Mesendoderm (in vitro differentiated cells): ENCODE measurements at regions not wholly inside any gene's neighbourhood (a gene's known extent, or its start where the extent isn't known, plus 50 kb on each side); places are given as distances from the start of the nearest gene placed in this dataset.
"Not testable (repeated sequence)": the region's sequence is repeated elsewhere in the genome, so short reads cannot be mapped to it uniquely, and the experiment has no call there.

Source experiments
- DNase-seq: peaks from one replicate; pipeline ENCODE4 v3.0.0; 2013
- H2AK5ac ChIP-seq: 2 replicates; pipeline ENCODE4 v1.6.1; 2013; ENCODE audit warnings: low read length, inconsistent platforms
- H2BK120ac ChIP-seq: 2 replicates; pipeline ENCODE4 v1.6.1; 2013; ENCODE audit warnings: low read depth, mild to moderate bottlenecking, low read length, moderate library complexity, mixed read lengths
- H2BK15ac ChIP-seq: replicated peaks from 2 replicates; pipeline ENCODE4 v1.6.1; 2013; ENCODE audit warnings: low read depth, mild to moderate bottlenecking, moderate library complexity
- H2BK5ac ChIP-seq: 2 replicates; pipeline ENCODE4 v1.6.1; 2013; ENCODE audit warnings: low read length, inconsistent platforms
- H3K18ac ChIP-seq: 2 replicates; pipeline ENCODE4 v1.6.1; 2013; ENCODE audit warnings: mild to moderate bottlenecking, low read length, mixed read lengths
- H3K23ac ChIP-seq: one replicate; pipeline ENCODE4 v1.6.1; 2013; ENCODE audit warnings: low read length
- H3K27ac ChIP-seq: 2 replicates; pipeline ENCODE4 v1.5.1; 2013; ENCODE audit warnings: low read depth, mild to moderate bottlenecking, inconsistent platforms, low read length, moderate library complexity
- H3K27me3 ChIP-seq: 2 replicates; pipeline ENCODE4 v1.6.1; 2013; ENCODE audit warnings: low read length, control low read depth, mild to moderate bottlenecking, inconsistent platforms; ENCODE audit not compliant: insufficient read depth, poor library complexity
- H3K36me3 ChIP-seq: 2 replicates; pipeline ENCODE4 v1.6.1; 2013; ENCODE audit warnings: low read length, inconsistent platforms; ENCODE audit not compliant: control insufficient read depth, insufficient read depth
- H3K4ac ChIP-seq: one replicate; pipeline ENCODE4 v1.6.1; 2013; ENCODE audit warnings: low read depth, mild to moderate bottlenecking, low read length, moderate library complexity
- H3K4me1 ChIP-seq: 2 replicates; pipeline ENCODE4 v1.6.1; 2013; ENCODE audit warnings: low read depth, low read length, inconsistent platforms; ENCODE audit not compliant: control insufficient read depth
- H3K4me2 ChIP-seq: 2 replicates; pipeline ENCODE4 v1.6.1; 2013; ENCODE audit warnings: low read length
- H3K4me3 ChIP-seq: 2 replicates; pipeline ENCODE4 v1.5.1; 2013; ENCODE audit warnings: mild to moderate bottlenecking, low read length
- H3K56ac ChIP-seq: one replicate; pipeline ENCODE4 v1.6.1; 2013; ENCODE audit warnings: low read length
- H3K79me1 ChIP-seq: 2 replicates; pipeline ENCODE4 v1.6.1; 2013; ENCODE audit warnings: low read length, inconsistent platforms
- H3K79me2 ChIP-seq: 2 replicates; pipeline ENCODE4 v1.6.1; 2013; ENCODE audit warnings: mild to moderate bottlenecking, low read length; ENCODE audit not compliant: control insufficient read depth, insufficient read depth
- H3K9ac ChIP-seq: 2 replicates; pipeline ENCODE4 v1.6.1; 2013; ENCODE audit warnings: low read length, inconsistent platforms
- H4K5ac ChIP-seq: one replicate; pipeline ENCODE4 v1.6.1; 2013; ENCODE audit warnings: low read length
- H4K8ac ChIP-seq: one replicate; pipeline ENCODE4 v1.6.1; 2013; ENCODE audit warnings: low read depth, mild to moderate bottlenecking, control low read depth, low read length, moderate library complexity
- WGBS: extraction: QIAGEN DNeasy Blood & Tissue Kit; methylation state at CpG from one replicate; pipeline ENCODE4 v1.1.7; 2013; ENCODE audit warnings: low lambda C conversion rate, missing lambda C conversion rate; ENCODE audit not compliant: insufficient coverage; ENCODE audit errors: extremely low coverage; 5-methylcytosine and 5-hydroxymethylcytosine counted together

DNA sequence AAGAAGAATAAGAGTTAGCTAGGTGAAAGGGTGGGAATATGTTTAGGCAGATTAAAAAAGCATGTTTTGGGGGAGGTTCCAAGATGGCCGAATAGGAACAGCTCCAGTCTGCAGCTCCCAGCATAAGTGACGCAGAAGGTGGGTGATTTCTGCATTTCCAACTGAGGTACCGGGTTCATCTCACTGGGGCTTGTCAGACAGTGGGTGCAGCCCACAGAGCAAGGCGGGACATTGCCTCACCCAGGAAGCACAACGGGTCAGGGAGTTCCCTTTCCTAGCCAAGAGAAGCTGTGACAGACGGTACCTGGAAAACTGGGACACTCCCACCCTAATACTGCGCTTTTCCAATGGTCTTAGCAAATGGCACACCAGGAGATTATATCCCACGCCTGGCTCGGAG lies 60.5 kb upstream of the FMOD start:
- H3K4me1 ChIP-seq, H3K27me3 ChIP-seq, H3K18ac ChIP-seq, H3K79me1 ChIP-seq, H2BK15ac ChIP-seq, H2AK5ac ChIP-seq, DNase-seq, H3K4ac ChIP-seq, H3K23ac ChIP-seq, H4K5ac ChIP-seq, H3K4me2 ChIP-seq, H3K9ac ChIP-seq, H4K8ac ChIP-seq, H3K36me3 ChIP-seq, H3K27ac ChIP-seq, H3K4me3 ChIP-seq, H2BK120ac ChIP-seq, H3K56ac ChIP-seq, H3K79me2 ChIP-seq, H2BK5ac ChIP-seq: not testable (repeated sequence)
- WGBS, result no CpG with 5 or more reads among the region's 9 CpGs

DNA sequence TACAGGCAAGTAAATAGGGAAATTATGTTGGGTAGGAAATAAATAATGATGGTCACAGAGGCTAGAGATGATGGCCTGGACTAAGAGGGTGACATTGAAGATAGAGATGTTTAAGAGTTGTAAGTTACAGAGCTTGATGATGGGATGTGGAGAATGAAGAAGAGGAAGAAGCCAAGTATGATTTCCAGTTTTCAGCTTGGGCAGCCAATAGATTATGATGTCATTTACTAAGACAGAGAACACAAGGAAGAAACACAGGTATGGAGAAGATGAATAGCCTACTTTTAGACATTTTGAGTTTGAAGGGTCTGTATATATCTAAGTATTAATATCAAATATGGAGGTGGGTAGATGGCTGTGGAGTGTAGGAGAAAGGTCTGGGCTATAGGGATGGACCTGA lies 56.0 kb upstream of the PRELP start:
- Histone ChIP-seq H3K4ac (no peak overlapping the region), H3K4me3 (no peak overlapping the region), H3K4me2 (no peak overlapping the region), H3K36me3 (no peaks in the 10 kb centered on the region), H3K56ac (no peak overlapping the region), H2AK5ac (no peak overlapping the region), H3K79me1 (no peaks in the 10 kb centered on the region), H2BK120ac (no peak overlapping the region), H3K27ac (no peak overlapping the region), H4K8ac (no peak overlapping the region), H2BK5ac (no peak overlapping the region), H3K4me1 (no peaks in the 10 kb centered on the region), H2BK15ac (no peak overlapping the region), H3K79me2 (no peaks in the 10 kb centered on the region), H3K23ac (peak overlapping the region; percentile 45), H3K9ac (no peak overlapping the region), H3K27me3 (no peaks in the 10 kb centered on the region), H4K5ac (no peak overlapping the region), H3K18ac (no peak overlapping the region)
- DNase-seq, result no peak

DNA sequence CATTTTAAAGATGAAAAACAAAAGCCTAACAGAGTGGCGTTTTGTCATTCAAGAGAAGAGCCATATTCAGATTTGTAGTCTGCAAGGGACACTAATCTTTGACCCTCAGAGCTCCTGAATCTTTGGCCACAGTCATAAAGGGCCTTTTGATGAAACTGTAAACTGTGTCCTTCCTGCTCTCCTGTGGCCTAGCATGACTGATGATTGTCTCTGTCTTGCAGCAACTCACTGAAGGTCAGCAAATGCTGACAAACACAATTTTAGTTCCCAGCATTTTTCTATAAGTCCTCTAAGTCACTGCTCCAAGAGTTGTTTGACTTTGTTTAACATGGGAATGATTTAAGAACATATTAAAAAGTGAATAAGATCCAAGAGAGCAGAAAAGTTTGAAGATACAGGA lies 55.3 kb upstream of the PRELP start:
- no CpG with 5 or more reads among the region's 1 CpG for WGBS
- no peak overlapping the region for H2AK5ac ChIP-seq

DNA sequence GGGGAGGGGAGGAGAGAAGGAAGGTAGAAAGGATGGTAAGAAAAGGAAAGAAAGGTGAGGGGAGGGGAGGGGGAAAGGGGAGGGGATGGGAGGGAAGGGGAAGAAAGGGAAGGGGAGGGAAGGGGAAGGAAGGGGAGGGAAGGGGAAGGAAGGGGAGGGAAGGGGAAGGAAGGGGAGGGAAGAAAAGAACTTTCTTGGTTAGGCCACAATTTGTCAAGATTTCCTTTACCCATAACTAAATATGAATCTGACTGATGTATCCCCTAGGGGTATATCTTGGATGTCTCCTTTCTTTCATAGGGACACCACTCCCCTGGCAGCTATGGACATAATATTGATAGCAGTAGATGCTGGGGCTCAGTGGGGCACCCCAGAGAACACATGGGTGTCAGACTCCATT lies 54.4 kb upstream of the PRELP start:
- H3K79me2 ChIP-seq, result no peaks in the 10 kb centered on the region
- no peak overlapping the region for H2BK15ac ChIP-seq

More for the DNA sequence above, 55.3 kb upstream of the PRELP start:
- H2BK5ac ChIP-seq, result no peak overlapping the region
- H3K4ac ChIP-seq, result no peak overlapping the region
- H3K23ac ChIP-seq, result no peak overlapping the region
- no peak overlapping the region for H3K18ac ChIP-seq
- no peak overlapping the region for H3K4me2 ChIP-seq
- H3K79me1 ChIP-seq, result no peaks in the 10 kb centered on the region
- no peak overlapping the region for H2BK15ac ChIP-seq
- no peak overlapping the region for H2BK120ac ChIP-seq
- no peak overlapping the region for H4K5ac ChIP-seq
- H3K36me3 ChIP-seq, result no peaks in the 10 kb centered on the region
- no peak for DNase-seq
- H3K27ac ChIP-seq, result no peak overlapping the region
- no peak overlapping the region for H4K8ac ChIP-seq
- H3K9ac ChIP-seq, result no peak overlapping the region
- no peak overlapping the region for H3K4me3 ChIP-seq
- no peaks in the 10 kb centered on the region for H3K27me3 ChIP-seq
- H3K4me1 ChIP-seq, result no peaks in the 10 kb centered on the region
- no peak overlapping the region for H3K56ac ChIP-seq
- no peaks in the 10 kb centered on the region for H3K79me2 ChIP-seq

DNA sequence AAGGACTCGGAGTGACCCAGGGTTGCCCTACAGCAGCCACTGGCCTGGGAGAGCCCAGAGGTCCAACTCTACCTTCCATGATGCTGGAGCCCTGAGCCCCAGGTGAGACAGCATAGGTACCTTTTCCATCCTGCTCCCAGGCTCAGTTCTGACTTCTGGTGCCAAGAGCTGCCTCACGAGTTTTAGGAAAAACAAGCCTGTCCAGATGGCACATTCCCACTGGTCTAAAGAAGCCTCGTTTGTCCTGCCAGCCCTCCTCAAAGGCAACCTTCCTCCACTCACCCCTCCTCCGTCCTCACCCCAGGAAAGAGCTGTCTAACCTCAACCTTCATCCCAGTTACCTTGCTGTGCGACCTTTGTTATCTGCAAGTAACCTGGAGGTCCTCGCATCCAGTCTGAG lies 53.5 kb upstream of the PRELP start:
- Histone ChIP-seq H3K9ac (no peak overlapping the region), H3K79me1 (no peaks in the 10 kb centered on the region), H2BK120ac (no peak overlapping the region), H2BK15ac (no peak overlapping the region), H3K56ac (no peak overlapping the region), H3K27ac (no peak overlapping the region), H3K79me2 (no peaks in the 10 kb centered on the region), H3K4me3 (no peak overlapping the region), H3K18ac (no peak overlapping the region), H3K36me3 (no peaks in the 10 kb centered on the region), H2AK5ac (no peak overlapping the region), H4K8ac (no peak overlapping the region), H3K4me2 (no peak overlapping the region), H3K27me3 (no peaks in the 10 kb centered on the region), H3K4me1 (no peaks in the 10 kb centered on the region), H3K23ac (no peak overlapping the region), H3K4ac (no peak overlapping the region), H4K5ac (no peak overlapping the region), H2BK5ac (no peak overlapping the region)
- WGBS, result no CpG with 5 or more reads among the region's 6 CpGs
- DNase-seq, result no peak

More for the DNA sequence above, 54.4 kb upstream of the PRELP start:
- Histone ChIP-seq H3K79me1 (no peaks in the 10 kb centered on the region), H3K9ac (no peak overlapping the region), H2BK5ac (no peak overlapping the region), H3K23ac (no peak overlapping the region), H3K56ac (no peak overlapping the region), H3K4me3 (no peak overlapping the region), H3K4me2 (no peak overlapping the region), H3K18ac (no peak overlapping the region), H2BK120ac (no peak overlapping the region), H3K27ac (no peak overlapping the region), H3K4ac (no peak overlapping the region), H3K36me3 (no peaks in the 10 kb centered on the region), H4K8ac (no peak overlapping the region), H4K5ac (no peak overlapping the region), H3K27me3 (no peaks in the 10 kb centered on the region), H2AK5ac (no peak overlapping the region), H3K4me1 (no peaks in the 10 kb centered on the region)
- DNase-seq, result no peak

DNA sequence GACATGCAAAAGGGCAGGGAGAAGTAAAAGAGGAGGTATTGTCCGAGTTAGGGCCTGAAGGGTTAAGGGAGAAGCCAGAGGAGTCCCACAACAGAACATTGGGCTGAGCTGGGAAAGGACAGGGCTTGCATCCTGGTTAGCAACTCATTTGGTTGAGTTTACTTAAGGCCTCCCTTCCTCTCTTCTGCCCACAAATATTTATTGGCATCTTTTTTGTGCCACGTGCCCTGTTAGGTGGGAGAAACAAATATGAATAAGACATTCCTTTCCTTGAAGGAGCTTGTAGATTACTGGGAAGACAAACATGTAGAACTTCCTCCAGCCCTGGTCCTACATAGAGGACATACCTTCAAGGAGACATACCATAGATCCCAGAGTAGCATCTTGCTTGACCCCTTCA lies 53.0 kb upstream of the PRELP start:
- WGBS, result no CpG with 5 or more reads among the region's 2 CpGs

More for the DNA sequence above, 53.0 kb upstream of the PRELP start:
- Histone ChIP-seq H3K27me3 (no peaks in the 10 kb centered on the region), H3K79me2 (no peaks in the 10 kb centered on the region), H3K79me1 (no peaks in the 10 kb centered on the region), H4K5ac (no peak overlapping the region), H3K4me1 (no peaks in the 10 kb centered on the region), H3K18ac (no peak overlapping the region), H3K36me3 (no peaks in the 10 kb centered on the region), H3K56ac (no peak overlapping the region), H2AK5ac (no peak overlapping the region), H3K27ac (no peak overlapping the region), H3K23ac (no peak overlapping the region), H3K4ac (no peak overlapping the region), H3K9ac (no peak overlapping the region), H4K8ac (no peak overlapping the region), H2BK15ac (no peak overlapping the region), H3K4me2 (no peak overlapping the region), H3K4me3 (no peak overlapping the region), H2BK5ac (no peak overlapping the region), H2BK120ac (no peak overlapping the region)
- DNase-seq, result no peak
